ENCODE measurements at regions not wholly inside any gene's neighbourhood (a gene's known extent, or its start where the extent isn't known, plus 50 kb on each side); places are given as distances from the start of the nearest gene placed in this dataset.
"Not testable (repeated sequence)": the region's sequence is repeated elsewhere in the genome, so short reads cannot be mapped to it uniquely, and the experiment has no call there.

DNA sequence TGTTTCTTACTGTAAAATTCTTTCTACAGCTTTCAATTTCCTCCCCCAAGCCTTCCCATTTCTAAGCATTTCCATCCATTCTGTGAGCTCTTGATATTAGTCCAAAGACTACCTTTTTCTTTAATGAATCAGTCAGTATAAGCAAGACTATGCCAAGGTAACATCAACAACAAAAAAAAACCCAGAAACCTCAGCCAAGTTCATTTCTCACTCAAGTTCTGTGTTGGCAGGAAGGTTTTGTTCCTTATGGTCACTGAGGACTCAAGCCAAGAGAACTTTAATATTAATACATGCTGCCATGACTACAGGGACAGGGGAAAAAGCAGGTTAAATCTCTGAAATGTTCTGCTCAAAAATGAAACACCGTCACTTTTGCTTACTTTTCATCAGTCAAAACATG lies 621.2 kb upstream of the NRP1 start:
- no peak for DNase-seq

DNA sequence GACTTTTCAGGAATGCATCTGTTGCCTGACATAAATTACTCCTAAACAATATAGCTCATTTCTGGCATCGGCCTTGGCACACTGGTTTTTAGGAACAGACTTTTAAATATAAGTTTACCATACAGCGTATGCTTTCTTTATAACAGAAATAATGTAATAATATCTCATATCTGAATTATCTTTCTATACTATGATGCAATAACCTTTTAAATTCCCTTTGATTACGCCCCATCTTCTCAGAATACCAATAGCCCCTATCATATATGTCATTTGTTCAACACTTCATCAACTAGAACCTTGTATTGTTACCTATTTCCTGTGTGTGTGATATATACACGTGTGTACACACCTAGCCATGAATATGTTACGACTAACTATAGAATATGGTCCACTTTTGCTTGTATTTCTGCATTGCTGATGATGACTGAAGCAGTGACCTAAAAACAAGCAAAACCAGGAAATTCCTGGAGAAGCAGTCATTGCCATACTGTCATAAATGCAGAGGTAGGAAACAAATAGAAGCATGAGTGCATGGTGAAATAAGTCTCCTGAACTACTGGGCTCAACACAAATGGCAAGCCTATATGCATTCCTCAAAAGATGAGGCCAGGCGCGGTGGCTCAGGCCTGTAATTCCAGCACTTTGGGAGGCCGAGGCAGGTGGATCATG lies 618.4 kb upstream of the NRP1 start:
- no peak for DNase-seq

DNA sequence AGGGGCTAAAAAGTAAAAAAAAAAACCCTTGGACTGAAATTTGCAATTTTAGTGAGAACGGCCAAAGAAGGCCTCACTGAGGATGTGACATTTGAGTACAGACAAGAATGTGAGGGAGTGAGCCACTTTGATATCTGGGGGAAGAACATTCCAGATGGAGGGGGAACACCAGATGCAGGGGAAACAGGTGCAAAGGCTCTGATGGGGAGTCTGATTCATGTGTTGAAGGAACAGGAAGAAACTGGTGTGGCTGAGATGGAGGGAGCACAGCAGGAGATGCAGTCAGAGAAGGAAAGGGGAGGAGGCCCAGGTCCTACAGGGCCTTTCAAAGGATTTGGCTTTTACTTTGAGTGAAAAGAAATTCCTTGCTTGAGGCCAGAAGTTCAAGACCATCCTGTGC lies 615.7 kb upstream of the NRP1 start:
- no peak for DNase-seq

DNA sequence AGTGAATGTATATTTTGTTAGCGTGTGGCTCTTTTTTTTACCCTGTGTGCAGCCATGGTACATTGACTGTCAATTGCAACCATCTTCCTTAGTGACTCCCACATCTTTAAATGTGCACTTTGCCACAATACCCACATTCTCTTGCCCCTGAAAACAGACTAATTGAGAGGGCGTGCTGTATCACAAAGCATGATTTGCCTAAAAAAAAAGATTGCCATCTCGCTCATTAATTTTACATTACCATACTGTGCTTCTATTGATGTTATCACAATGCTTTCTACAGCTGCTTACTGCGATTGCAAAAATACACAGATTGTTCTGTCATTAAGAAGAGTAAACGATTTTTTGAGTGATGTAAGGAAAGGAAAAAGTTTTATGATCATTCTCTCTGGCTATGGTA lies 613.1 kb upstream of the NRP1 start:
- no peak for DNase-seq

DNA sequence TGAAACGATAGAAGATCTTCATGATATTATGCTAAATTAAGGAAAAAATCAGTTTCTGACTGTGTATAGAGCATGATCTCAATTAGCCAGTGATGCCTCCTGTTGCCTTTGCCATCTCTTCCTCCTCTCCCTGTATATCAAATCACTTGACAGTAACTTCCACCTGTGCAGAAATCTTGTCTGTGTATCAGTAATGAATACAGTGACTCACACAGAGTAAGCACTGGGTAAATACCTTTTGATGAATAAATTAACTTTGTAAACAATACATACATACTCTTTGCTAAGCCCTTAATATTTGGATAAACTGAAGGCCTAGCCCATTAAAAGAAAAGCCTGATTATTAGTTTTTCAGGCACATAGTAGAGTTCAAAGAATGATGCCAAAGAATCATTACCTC lies 610.6 kb upstream of the NRP1 start:
- no peak for DNase-seq

DNA sequence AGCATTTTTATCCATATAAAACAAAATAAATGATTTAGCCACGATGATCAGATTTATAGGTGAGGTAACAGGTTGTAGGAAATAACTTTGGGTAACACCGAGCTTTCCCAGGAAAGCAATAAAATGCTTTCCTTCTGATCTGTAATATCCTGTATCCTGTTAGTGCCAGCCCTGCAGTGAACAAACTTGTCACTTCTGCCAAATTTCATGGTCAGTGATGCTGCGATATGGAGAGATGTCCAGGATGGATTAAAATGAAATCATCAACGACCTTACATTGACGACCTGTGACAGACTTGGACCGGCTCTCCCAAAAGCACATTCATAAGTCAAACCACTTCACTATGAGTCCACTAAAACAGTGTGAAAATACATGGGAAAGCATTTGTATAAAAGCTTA lies 608.0 kb upstream of the NRP1 start:
- no peak for DNase-seq

DNA sequence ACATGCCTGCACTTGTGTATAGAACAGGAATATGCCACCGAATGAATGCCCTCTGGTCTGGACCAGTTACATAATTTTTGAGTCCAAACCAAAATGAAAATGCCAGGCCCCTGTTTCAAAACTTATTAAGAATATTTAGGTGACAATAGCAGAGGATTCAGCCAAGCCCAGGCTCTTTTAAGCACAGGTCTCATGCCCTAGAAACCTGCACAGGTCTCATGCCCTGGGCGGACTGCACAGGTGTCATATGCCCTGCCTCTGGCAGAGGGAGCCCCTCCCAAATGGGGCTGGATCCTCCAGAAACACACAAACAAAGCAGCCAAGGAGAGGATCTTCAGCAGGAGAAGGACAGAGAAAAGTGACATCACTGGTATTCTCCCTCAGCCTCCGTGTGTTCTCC lies 605.4 kb upstream of the NRP1 start:
- DNase-seq: no peak

DNA sequence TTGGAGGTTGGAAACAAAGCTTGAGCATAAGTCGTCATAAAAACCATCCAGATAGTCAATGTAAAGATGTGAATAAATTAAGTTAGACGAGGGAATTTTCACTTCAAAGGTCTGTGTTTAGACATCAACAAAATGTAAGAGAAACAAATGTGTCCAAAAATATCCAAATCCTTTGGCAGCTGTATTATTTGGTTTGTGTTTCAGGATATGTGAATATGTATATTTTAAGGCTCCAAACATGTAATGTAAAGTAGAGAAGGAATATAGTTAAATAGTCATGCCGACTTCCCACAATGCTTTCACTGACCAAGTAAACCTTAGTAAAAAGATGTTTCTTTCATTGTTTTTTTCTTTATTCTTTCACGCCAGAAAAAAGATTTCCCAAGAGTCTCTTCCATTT lies 604.9 kb upstream of the NRP1 start:
- DNase-seq: no peak

DNA sequence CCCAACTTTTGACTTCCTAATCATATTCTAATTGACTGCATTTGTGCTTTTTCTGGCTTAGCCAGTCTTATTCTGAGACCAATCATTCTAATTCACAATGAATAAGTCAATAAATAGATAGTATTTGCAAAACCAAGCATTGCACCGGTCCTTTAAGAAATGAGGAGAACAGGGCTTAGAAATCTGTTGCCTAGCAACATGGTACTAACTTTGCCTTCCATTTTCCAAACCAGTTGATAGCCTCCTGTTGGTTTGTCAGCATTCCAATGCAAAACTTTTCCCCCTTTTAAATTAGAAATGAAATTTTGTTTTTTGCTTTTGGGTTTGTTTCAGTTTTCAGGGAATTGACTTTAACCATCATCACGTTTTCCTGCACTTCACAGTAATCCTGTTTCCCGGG lies 603.5 kb upstream of the NRP1 start:
- no peak for DNase-seq

DNA sequence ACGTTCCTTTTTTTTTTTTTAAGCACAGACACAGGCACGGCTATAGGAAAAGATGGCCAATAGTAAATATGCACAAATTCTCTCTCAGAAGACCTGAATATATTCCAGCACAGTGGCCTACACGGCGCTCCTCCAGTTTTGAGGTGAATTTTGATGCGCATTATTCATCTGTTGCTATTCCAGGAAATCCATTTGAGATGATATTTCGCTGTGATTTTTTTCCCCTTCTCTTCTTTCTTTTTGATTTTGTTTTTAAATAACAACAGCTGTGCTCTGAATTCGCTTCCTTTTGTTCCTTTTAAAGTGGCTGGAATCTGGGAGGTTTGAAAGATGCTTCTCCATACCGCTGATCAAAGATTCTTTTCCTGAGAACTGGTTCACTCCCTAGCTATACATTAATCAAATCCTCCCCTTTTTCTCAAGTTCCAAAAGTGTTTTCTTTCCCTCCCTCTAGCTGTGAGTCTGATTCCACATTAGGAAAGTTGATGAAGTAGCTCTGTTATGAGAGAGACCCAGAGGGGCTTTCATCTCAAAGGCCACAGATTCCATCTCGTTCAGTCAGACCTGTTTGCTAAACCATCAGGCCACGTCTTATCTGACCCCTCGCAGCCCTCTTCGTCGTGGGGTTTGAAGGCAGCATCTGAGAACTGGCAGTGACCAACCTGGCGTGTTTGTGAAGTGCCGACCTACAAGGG lies 602.7 kb upstream of the NRP1 start:
- DNase-seq: no peak

DNA sequence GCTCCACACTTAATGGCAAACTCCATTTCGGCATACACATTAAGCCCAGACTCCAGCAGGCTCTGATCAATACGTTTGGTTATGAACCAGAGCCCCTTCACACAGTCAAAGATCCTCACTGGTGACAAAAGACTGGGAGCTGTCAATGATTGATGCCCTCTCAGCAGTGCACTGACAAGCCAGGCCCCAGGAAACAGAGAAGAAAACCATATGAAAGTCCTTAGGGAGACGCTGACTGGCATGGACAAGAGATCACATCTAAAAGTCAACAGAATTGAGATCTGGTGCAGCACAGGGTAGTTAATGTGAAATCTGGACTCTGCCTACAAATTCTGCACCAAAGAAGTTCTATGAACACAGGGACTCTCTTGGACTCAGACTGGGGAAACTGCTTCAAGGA lies 600.9 kb upstream of the NRP1 start:
- DNase-seq: no peak

DNA sequence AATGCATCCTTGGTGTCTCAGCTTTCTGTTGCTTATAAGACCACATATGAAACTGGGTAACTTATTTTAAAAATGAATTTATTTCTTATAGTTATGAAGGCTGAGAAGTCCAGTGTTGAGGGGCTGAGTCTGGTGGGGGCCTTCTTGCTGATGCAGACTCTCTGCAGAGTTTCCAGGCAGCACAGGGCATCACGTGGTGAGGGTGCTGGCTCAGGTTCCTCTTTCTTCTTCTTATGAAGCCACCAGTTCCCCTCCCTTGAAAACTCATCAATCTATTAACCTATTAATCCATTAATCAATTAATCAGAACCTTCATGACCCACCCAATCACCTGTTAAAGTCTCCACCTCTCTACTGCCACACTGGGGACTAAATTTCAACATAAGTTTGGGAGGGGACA lies 595.6 kb upstream of the NRP1 start:
- no peak for DNase-seq

DNA sequence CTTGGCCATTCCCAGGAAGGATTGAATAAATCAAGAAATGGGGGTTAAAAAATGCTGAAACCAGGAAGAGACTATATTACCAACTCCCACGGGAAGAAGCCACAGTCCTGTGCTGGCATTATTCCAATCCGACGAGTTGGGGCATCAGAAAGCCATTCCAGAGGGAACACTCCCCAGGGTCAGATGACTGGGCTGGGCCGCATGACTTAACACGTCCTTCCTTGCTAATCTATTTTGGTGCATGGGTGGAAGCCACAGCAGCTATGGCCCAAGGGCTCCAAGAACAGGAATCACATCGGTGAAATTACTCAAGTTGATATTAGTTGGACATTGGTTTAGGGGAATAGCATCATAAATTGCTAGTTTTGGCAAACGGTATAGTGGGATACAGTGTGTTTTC lies 592.9 kb upstream of the NRP1 start:
- no peak for DNase-seq

DNA sequence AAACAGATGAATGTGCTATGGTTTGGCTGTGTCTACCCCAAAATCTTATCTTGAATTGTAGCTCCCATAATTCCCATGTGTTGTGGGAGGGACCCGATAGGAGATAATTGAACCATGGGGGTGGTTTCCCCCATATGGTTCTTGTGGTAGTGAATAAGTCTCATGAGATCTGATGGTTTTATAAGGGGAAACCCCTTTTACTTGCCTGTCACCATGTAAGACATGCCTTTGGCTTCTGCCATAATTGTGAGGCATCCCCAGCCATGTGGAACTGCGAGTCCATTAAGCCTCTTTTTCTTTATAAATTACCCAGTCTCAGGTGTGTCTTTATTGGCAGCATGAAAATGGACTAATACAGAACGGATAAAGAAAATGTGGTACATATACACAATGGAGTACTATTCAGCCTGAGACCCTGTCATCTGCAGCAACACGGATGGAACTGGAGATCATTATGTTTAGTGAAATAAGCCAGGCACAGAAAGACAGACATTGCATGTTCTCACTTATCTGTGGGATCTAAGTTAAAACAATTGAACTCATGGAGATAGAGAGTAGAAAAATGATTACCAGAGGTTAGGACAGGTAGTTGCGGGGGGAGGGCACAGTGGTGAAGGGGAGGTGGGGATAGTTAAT lies 587.6 kb upstream of the NRP1 start:
- no peak for DNase-seq

DNA sequence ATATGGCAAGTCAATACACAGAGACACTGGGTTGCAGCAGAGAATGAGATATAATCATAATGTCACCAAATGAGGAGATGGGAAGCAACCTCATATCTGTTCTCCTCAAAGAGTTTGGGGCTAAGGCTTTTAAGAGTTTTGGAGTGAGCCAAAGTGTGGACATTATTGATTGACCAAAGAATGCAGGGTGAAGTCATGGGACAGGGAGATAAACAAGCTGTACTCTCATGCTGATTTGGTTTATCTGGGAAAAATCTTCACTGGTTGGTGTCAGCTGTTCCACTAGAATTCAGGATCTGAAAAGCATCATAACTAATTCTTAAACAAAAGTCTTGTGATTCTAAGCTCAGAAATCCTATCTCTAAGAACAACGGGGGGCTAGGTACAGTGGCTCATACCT lies 585.9 kb upstream of the NRP1 start:
- DNase-seq: no peak

DNA sequence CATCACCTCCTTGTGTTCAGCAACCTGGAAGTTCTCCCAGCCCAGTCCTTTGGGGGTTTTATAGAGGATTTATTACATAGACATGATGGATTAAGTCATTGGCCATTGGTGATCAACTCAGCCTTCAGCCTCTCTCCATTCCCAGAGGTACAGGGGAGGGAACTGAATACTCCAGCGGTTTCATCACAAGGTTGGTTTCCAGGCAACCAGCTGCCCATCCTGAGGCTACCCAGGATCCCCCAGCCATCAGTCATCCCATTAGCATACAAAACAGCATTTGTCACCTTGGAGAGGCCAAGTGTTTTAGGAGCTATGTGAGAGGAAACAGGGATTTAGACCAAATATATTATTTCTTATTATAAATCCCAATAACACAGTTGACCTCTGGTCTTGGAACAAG lies 584.8 kb upstream of the NRP1 start:
- DNase-seq: no peak

DNA sequence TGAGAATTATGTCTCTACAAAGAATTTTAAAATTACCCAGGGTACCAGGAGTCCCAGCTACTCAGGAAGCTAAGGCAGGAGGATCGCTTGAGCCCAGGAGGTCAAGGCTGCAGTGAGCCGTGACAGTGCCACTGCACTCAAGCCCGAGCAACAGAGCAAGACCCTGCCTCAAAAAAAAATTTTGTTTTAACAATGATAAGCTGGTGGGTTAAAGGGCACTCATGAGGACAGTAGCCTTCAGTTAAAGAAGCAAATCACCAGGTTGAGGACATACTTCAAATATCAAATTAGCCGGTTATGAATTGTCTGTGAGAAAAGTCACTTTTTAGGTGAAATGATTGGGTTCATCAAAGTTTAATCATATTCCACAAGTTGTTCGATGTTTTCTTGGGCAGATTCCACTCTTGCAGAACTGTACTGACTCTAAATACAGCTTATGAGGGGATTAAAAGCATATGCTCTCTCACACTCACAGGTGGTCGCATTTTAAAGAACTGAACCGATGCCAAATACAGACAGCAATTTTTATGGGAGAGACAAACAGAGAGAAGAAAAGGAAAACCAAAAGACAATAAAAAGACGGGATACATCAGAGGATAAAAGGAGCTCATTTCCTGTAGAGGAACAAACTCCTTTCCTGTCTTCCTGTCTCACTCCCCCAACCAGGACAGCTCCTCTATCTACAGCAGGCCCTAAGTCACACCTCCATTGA lies 582.8 kb upstream of the NRP1 start:
- DNase-seq: no peak

DNA sequence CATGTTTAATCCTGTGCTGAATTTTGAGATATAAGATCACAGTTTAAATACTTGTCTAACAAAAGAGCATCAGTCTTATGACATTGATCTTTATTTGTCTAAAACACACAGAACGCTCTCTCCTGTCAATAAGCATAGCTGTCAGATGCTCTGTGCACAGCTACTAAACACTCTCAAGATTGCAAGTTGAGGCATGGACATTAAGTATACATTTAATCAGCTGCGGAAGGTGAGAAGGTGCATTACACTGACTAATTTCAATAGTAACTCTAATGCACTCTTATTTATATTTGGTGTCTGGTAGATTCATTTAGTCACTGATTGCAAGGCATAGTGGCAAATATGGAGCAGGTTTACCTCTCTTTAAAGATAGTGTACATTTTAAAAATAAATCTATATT lies 580.3 kb upstream of the NRP1 start:
- DNase-seq: no peak

DNA sequence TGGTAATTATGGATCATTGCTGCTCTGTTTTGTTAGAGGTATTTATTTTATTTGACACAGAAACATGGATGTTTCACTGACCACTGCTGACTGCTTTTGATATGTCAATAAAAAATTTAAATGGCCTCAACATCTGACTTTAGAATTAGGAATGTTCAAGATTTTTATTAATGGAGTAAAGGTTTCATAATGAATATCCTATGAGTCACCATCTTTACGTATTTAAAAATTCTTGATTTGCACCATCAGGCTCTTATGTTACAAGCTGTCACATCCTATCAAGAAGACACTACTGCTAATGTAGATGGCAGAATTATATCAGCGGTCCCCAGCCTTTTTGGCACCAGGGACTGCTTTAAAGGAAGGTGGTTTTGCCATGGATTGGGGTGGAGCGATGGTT lies 578.7 kb upstream of the NRP1 start:
- no peak for DNase-seq

DNA sequence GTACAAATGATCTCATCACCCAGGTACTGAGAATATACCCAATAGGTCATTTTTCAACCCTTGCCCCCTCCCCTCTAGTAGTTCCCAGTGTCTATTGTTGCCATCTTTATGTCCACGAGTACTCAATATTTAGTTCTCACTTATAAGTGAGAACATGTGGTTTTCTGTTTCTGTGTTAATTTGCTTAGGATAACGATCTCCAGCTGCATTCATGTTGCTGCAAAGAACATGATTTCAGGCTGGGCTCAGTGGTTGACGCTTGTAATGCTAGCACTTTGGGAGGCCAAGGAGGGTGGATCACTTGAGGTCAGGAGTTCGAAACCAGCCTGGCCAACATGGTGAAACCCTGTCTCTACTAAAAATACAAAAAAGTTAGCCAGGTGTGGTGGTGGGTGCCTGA lies 575.0 kb upstream of the NRP1 start:
- not testable (repeated sequence) for DNase-seq

DNA sequence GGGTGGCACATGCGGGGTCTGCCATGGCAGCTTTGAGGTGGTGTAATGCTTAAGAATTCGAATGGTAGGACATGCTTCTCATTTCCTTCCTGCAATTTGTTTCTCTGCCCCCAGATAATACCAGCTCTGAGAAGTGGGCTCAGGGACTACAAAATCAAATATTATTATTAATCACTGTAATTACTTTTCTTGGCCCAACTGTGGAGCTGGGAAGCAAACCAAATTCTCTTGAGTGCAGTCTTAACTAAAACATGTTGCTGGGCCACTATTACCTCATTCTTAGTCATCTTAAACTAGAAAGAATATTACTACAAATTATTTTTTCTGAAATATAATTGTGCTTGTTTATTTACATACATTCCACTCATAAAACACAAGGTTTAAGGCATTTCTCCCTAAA lies 566.7 kb upstream of the NRP1 start:
- DNase-seq: no peak

DNA sequence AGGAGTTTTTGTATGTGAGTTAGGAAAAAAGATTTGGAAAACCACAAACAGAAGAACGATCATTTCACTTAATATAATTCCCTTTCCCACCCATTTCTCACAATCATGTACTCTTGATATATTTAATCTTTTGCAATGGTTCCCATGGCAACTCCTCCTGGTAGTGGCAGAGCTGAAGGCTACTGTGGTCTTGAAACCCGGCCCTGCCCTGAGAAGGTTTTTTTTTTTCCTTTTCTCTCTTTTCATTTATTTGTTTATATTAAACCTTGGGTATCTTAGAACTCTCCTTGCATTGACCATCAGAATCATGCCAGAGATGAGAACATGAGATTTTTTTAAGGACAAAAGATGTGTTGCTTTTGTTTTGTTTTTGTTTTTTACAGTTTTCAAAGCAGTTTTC lies 566.1 kb upstream of the NRP1 start:
- no peak for DNase-seq

DNA sequence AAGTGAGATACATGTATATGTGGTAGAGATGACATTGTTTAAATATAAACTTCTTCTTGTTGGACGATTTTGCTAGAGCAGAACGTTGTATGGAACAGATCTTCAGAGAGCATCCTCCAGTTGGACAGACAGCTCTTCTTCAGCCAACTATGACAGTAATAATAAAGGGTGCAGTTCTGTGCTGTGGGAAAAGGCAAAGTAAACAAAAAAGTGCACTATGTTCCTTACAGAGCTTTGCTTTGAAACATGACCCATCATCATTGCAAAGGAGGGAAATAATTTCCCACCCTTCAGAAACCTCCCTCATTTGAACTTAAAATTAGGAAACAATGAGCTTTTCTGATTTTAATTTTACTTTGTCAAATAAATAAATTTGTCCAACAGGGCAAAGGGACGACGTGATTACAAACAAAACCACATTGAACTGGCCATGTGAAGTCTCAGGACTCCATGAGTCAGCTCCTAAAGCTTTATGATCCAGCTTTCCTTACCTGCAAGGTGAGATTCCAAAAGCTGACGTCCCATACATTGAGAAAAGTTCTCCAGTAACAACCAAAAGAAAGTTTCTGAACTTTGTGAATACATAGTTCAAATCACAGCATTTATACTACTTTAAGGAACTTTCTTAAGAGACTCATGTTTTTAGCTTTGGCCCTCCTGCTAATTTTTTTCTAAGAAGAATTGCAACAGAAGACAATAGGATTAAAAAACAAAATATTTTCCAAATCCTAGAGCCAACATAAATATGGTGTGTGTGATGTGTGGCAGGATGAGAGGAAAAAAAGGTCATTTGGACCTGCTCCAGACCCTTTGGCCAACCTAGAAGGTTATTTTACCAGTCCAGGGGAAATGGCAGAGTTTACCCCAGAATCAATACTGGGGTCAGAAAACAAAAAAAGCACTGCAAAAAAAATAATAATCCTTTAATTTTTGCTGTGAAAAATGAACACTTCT lies 565.4 kb upstream of the NRP1 start:
- DNase-seq: no peak
